ENCODE measurements at regions not wholly inside any gene's neighbourhood (a gene's known extent, or its start where the extent isn't known, plus 50 kb on each side); places are given as distances from the start of the nearest gene placed in this dataset.

- no peaks in the 10 kb centered on the region for H3K4me1 ChIP-seq (replicated peaks)
- no peaks in the 10 kb centered on the region for H3K9me3 ChIP-seq
- H3K27me3 ChIP-seq (replicated peaks; ENCODE audit: insufficient read depth), result no peaks in the 10 kb centered on the region
- H3K27ac ChIP-seq, result no peak overlapping the region
- intact Hi-C loops (cut with DNase I), result no loop called here
- TF ChIP-seq CTCF (IDR thresholded peaks at IDR 0.05) (no peak), POLR2A (IDR thresholded peaks at IDR 0.05) (no peak), POLR2AphosphoS5 (IDR thresholded peaks at IDR 0.05) (no peak)
- no peak overlapping the region for H3K4me3 ChIP-seq
- no peak for DNase-seq (ENCODE audit: low spot score)
- H3K36me3 ChIP-seq, result no peaks in the 10 kb centered on the region
Observed at GRCh38 chr4:32226204-32226603, 1506.0 kb downstream of the PCDH7 start.

- Histone ChIP-seq H3K9me3 (no peaks in the 10 kb centered on the region), H3K27me3 (replicated peaks; ENCODE audit: insufficient read depth) (no peaks in the 10 kb centered on the region), H3K27ac (no peak overlapping the region), H3K36me3 (no peaks in the 10 kb centered on the region), H3K4me3 (no peak overlapping the region), H3K4me1 (replicated peaks) (no peaks in the 10 kb centered on the region)
- intact Hi-C loops (cut with DNase I), result no loop called here
- no peak for TF ChIP-seq POLR2AphosphoS5 (IDR thresholded peaks at IDR 0.05)
- TF ChIP-seq CTCF (IDR thresholded peaks at IDR 0.05), result no peak
- no peak for TF ChIP-seq POLR2A (IDR thresholded peaks at IDR 0.05)
- DNase-seq (ENCODE audit: low spot score), result no peak
- WGBS, result 86% methylated on average over 2 of the region's 2 CpGs
Observed at GRCh38 chr4:32226733-32227132, 1506.6 kb downstream of the PCDH7 start.

GRCh38 chr4:32243926-32244325, 1523.8 kb downstream of the PCDH7 start:
- Histone ChIP-seq H3K4me1 (replicated peaks) (no peaks in the 10 kb centered on the region), H3K9me3 (no peaks in the 10 kb centered on the region), H3K36me3 (no peaks in the 10 kb centered on the region), H3K4me3 (no peak overlapping the region), H3K27me3 (replicated peaks; ENCODE audit: insufficient read depth) (no peaks in the 10 kb centered on the region), H3K27ac (no peak overlapping the region)
- intact Hi-C loops (cut with DNase I), result no loop called here
- no peak for DNase-seq (ENCODE audit: low spot score)
- WGBS, result 66% methylated on average over 3 of the region's 3 CpGs
- TF ChIP-seq POLR2A (IDR thresholded peaks at IDR 0.05) (no peak), POLR2AphosphoS5 (IDR thresholded peaks at IDR 0.05) (no peak), CTCF (IDR thresholded peaks at IDR 0.05) (no peak)

GRCh38 chr4:32249040-32249439, 1528.9 kb downstream of the PCDH7 start:
- no peak for TF ChIP-seq POLR2A (IDR thresholded peaks at IDR 0.05)
- no peak for TF ChIP-seq CTCF (IDR thresholded peaks at IDR 0.05)
- TF ChIP-seq POLR2AphosphoS5 (IDR thresholded peaks at IDR 0.05), result no peak
- Histone ChIP-seq H3K4me1 (replicated peaks) (no peaks in the 10 kb centered on the region), H3K4me3 (no peak overlapping the region), H3K27ac (no peak overlapping the region), H3K27me3 (replicated peaks; ENCODE audit: insufficient read depth) (no peaks in the 10 kb centered on the region), H3K9me3 (no peaks in the 10 kb centered on the region), H3K36me3 (no peaks in the 10 kb centered on the region)
- WGBS, result 62% methylated on average over 2 of the region's 2 CpGs
- intact Hi-C loops (cut with DNase I), result no loop called here
- no peak for DNase-seq (ENCODE audit: low spot score)

GRCh38 chr4:32251126-32251525, 1531.0 kb downstream of the PCDH7 start:
- Histone ChIP-seq H3K4me3 (no peak overlapping the region), H3K27ac (no peak overlapping the region), H3K9me3 (no peaks in the 10 kb centered on the region), H3K36me3 (no peaks in the 10 kb centered on the region), H3K27me3 (replicated peaks; ENCODE audit: insufficient read depth) (no peaks in the 10 kb centered on the region), H3K4me1 (replicated peaks) (no peaks in the 10 kb centered on the region)
- intact Hi-C loops (cut with DNase I), result no loop called here
- no peak for TF ChIP-seq CTCF (IDR thresholded peaks at IDR 0.05)
- no peak for TF ChIP-seq POLR2A (IDR thresholded peaks at IDR 0.05)
- TF ChIP-seq POLR2AphosphoS5 (IDR thresholded peaks at IDR 0.05), result no peak
- WGBS, result 96% methylated on average over 1 of the region's 1 CpG
- no peak for DNase-seq (ENCODE audit: low spot score)
